BE2C (cell line): ENCODE measurements at regions not wholly inside any gene's neighbourhood (a gene's known extent, or its start where the extent isn't known, plus 50 kb on each side); places are given as distances from the start of the nearest gene placed in this dataset.

Source experiments
- DNase-seq: peaks from one replicate; pipeline ENCODE4 v3.0.0-alpha.2; 2020
- H3K27me3 ChIP-seq: fragments of 250-450 bp; sonication (Bioruptor Pico); 2 replicates; pipeline ENCODE4 v1.5.1; 2020; ENCODE audit warnings: mild to moderate bottlenecking
- H3K36me3 ChIP-seq: fragments of 250-450 bp; sonication (Bioruptor Pico); 2 replicates; pipeline ENCODE4 v1.5.1; 2020; ENCODE audit warnings: mild to moderate bottlenecking
- H3K4me1 ChIP-seq: fragments of 250-450 bp; sonication (Bioruptor Pico); 2 replicates; pipeline ENCODE4 v1.5.1; 2020
- H3K4me3 ChIP-seq: 2 replicates; pipeline ENCODE4 v1.5.1; 2011; ENCODE audit warnings: low read depth, low read length
- H3K9me3 ChIP-seq: fragments of 250-450 bp; sonication (Bioruptor Pico); 2 replicates; pipeline ENCODE4 v1.5.1; 2020
- TF ChIP-seq, protein P1 (sequence below): IDR thresholded peaks from 2 replicates; pipeline ENCODE4 v1.5.1; 2012; ENCODE audit warnings: mild to moderate bottlenecking, low read depth, low read length

DNA sequence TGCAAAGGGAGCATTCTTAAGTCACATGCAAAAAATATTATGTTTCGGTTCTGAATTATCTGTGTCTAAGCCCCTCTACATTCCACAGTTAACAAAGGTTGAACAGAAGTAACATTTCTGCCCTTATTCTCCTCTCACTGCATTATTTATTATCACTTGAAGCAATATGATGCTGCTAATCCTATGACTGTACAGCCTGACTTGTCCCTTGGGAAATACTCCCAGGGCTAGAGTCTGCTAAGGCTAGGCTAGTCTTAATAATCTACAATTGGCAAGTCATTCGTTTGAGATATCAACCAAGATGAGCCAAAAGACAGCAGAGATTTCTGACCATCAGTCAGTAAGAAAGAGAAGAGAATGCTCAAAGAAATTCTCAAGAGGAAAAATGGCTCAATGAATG is 226.9 kb upstream of the HCCS start:
- Histone ChIP-seq H3K4me3 (no peak overlapping the region), H3K36me3 (no peaks in the 10 kb centered on the region), H3K4me1 (no peaks in the 10 kb centered on the region), H3K9me3 (no peaks in the 10 kb centered on the region), H3K27me3 (no peaks in the 10 kb centered on the region)
- DNase-seq = no peak
- TF ChIP-seq, protein P1, sequence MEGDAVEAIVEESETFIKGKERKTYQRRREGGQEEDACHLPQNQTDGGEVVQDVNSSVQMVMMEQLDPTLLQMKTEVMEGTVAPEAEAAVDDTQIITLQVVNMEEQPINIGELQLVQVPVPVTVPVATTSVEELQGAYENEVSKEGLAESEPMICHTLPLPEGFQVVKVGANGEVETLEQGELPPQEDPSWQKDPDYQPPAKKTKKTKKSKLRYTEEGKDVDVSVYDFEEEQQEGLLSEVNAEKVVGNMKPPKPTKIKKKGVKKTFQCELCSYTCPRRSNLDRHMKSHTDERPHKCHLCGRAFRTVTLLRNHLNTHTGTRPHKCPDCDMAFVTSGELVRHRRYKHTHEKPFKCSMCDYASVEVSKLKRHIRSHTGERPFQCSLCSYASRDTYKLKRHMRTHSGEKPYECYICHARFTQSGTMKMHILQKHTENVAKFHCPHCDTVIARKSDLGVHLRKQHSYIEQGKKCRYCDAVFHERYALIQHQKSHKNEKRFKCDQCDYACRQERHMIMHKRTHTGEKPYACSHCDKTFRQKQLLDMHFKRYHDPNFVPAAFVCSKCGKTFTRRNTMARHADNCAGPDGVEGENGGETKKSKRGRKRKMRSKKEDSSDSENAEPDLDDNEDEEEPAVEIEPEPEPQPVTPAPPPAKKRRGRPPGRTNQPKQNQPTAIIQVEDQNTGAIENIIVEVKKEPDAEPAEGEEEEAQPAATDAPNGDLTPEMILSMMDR = no peak

DNA sequence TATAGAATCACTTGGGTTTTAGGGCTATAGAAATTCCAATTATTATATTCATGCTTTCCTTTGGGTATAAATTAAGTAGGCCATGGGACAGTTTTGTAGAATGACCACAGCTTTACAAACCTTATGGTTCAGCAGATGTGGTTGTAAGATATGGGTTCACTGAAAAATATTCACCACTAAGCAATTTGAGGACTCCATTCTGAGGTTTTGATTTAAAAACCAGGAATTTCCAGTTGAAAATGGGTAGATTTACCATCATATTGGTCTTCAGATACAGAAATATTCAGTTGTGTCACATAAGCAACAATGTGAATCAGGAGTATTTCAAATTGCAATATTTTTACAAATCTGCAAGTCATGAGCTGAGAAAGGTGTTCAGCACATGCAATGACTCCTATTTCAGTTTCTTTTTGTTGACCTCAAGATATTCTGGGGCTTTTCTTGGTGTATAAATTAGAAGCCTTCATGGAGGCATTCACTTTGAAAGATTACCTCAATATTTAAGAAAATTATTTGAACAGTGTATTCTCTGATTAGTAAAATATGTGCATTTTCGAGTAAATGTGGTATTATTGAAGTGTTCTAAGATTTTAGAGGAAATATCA is 218.4 kb upstream of the HCCS start:
- Histone ChIP-seq H3K4me1 (no peaks in the 10 kb centered on the region), H3K36me3 (no peaks in the 10 kb centered on the region), H3K27me3 (no peaks in the 10 kb centered on the region), H3K4me3 (no peak overlapping the region), H3K9me3 (no peaks in the 10 kb centered on the region)
- TF ChIP-seq, protein P1 = no peak
- no peak for DNase-seq

DNA sequence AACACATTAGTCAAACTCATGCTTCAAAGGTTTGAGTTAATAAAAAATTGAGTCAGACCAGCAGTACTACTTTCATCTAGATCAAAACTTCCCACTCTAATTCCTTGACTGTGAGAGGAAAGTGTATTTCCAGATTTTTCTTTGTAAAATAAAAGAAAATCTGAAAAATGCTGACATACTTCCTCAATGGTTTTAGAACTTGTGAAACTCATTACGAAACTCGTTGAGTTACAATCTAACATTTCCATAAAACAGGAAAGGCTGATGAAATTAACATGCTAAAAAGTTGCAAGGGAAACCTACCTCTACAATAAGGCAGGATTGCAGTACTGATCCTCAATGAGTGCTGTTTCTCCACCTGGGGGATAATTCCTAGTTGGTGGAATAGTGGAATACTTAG is 217.8 kb upstream of the HCCS start:
- Histone ChIP-seq H3K36me3 (no peaks in the 10 kb centered on the region), H3K4me3 (no peak overlapping the region), H3K4me1 (no peaks in the 10 kb centered on the region), H3K9me3 (no peaks in the 10 kb centered on the region), H3K27me3 (no peaks in the 10 kb centered on the region)
- TF ChIP-seq, protein P1 = no peak
- no peak for DNase-seq

DNA sequence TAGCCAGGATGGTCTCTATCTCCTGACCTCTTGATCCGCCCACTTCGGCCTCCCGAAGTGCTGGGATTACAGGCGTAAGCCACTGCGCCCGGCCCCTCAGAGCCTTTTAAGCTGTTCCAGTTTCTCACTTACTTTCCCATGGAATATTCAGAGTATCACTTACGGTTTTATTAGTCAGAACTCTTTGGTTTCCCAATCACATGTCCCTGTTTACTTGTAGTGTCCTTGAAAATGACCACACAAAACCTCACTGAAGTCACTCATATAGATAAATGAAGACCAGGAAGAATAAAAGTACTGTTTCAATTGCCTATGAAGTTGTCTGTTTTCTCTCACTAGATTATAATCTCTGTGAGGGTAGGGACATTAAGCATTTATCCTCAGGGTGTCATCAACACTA is 217.2 kb upstream of the HCCS start:
- Histone ChIP-seq H3K36me3 (no peaks in the 10 kb centered on the region), H3K4me3 (no peak overlapping the region), H3K4me1 (no peaks in the 10 kb centered on the region), H3K9me3 (no peaks in the 10 kb centered on the region), H3K27me3 (no peaks in the 10 kb centered on the region)
- DNase-seq = no peak
- TF ChIP-seq, protein P1 = no peak

DNA sequence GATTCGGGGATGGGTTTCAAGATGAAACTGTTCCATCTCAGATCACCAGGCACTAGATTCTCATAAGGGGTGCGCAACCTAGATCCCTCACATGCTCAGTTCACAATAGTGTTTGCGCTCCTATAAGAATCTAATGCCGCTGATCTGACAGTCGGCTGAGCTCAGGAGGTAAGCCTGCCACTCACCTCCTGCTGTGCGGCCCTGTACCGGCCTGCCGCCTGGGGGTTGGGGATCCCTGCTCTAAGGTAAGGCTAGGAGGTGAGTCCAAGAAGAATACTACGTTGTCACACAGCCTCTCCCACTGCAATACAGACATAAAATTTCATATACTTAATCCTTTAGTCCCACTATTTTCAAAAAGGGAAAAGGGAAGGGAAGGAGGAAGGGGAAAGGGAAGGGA is 213.4 kb upstream of the HCCS start:
- Histone ChIP-seq H3K9me3 (no peaks in the 10 kb centered on the region), H3K36me3 (no peaks in the 10 kb centered on the region), H3K4me1 (no peaks in the 10 kb centered on the region), H3K27me3 (no peaks in the 10 kb centered on the region), H3K4me3 (no peak overlapping the region)
- no peak for DNase-seq
- TF ChIP-seq, protein P1 = no peak

DNA sequence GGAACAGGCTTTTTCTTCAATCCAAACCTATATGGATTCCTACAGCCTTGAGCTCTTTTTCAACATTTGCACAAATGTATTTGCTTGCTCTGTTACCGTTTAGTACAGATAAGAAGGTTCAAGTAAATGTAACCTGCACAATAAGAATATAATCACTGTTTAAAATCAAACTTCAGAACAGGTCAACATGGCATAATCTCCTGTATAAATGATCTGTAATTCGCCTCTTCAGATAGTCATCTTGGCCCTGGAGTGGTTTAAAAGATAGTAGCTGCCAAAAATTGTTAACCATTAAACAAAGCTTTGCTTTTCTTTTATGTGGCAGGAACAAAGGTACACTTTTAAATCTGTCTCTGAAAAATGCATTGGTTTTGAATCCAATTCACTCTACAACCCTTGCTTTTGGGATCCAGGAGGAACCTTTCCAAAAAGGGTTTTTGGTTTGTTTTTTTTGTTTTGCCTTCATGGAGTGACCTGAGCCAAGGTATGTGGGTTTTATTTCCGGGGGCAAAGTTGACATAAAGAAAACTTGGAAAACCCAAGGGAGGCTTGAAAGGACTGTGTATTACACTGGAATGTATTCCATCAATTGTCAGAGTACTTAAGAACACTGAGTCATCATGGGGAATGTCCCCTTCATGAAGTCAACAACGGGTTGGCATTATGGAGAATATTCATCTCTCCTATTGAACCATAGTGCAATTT is 210.4 kb upstream of the HCCS start:
- no peak for DNase-seq

More for the DNA sequence above, 210.4 kb upstream of the HCCS start:
- TF ChIP-seq, protein P1 = no peak
- no peaks in the 10 kb centered on the region for H3K9me3 ChIP-seq
- no peaks in the 10 kb centered on the region for H3K27me3 ChIP-seq
- no peaks in the 10 kb centered on the region for H3K4me1 ChIP-seq
- H3K36me3 ChIP-seq = no peaks in the 10 kb centered on the region
- H3K4me3 ChIP-seq = no peak overlapping the region
